ENCODE measurements at regions not wholly inside any gene's neighbourhood (a gene's known extent, or its start where the extent isn't known, plus 50 kb on each side); places are given as distances from the start of the nearest gene placed in this dataset.

GRCh38 chr15:95286352-95286880 is 1044.1 kb upstream of the NR2F2 start:
- Mint-ChIP-seq H3K4me3 (ENCODE audit: unreplicated experiment) (no peak overlapping the region), H3K4me1 (ENCODE audit: low read depth, unreplicated experiment) (peaks cover 2% of the 10 kb centered on the region), H3K36me3 (ENCODE audit: unreplicated experiment) (no peaks in the 10 kb centered on the region), H3K27me3 (ENCODE audit: unreplicated experiment) (peaks cover 3% of the 10 kb centered on the region), H3K27ac (ENCODE audit: unreplicated experiment) (no peak overlapping the region), H3K9me3 (ENCODE audit: unreplicated experiment) (no peaks in the 10 kb centered on the region)
- no peak for DNase-seq
- no peak for TF ChIP-seq CTCF (IDR thresholded peaks at IDR 0.05; ENCODE audit: partially characterized antibody, unreplicated experiment)

- H3K27me3 Mint-ChIP-seq (ENCODE audit: unreplicated experiment): no peaks in the 10 kb centered on the region
- H3K4me1 Mint-ChIP-seq (ENCODE audit: low read depth, unreplicated experiment): peaks cover 2% of the 10 kb centered on the region
- H3K4me3 Mint-ChIP-seq (ENCODE audit: unreplicated experiment): no peak overlapping the region
- H3K9me3 Mint-ChIP-seq (ENCODE audit: unreplicated experiment): no peaks in the 10 kb centered on the region
- no peaks in the 10 kb centered on the region for H3K36me3 Mint-ChIP-seq (ENCODE audit: unreplicated experiment)
- no peak for TF ChIP-seq CTCF (IDR thresholded peaks at IDR 0.05; ENCODE audit: partially characterized antibody, unreplicated experiment)
- no peak for DNase-seq
- no peak overlapping the region for H3K27ac Mint-ChIP-seq (ENCODE audit: unreplicated experiment)
Observed at GRCh38 chr15:95287720-95288103, 1042.8 kb upstream of the NR2F2 start.

- Mint-ChIP-seq H3K27me3 (ENCODE audit: unreplicated experiment) (no peaks in the 10 kb centered on the region), H3K4me1 (ENCODE audit: low read depth, unreplicated experiment) (peaks cover 5% of the 10 kb centered on the region), H3K4me3 (ENCODE audit: unreplicated experiment) (no peak overlapping the region), H3K9me3 (ENCODE audit: unreplicated experiment) (no peaks in the 10 kb centered on the region), H3K27ac (ENCODE audit: unreplicated experiment) (no peak overlapping the region), H3K36me3 (ENCODE audit: unreplicated experiment) (no peaks in the 10 kb centered on the region)
- DNase-seq: no peak
- TF ChIP-seq CTCF (IDR thresholded peaks at IDR 0.05; ENCODE audit: partially characterized antibody, unreplicated experiment): no peak
Observed at GRCh38 chr15:95288626-95289025, 1041.9 kb upstream of the NR2F2 start.

- H3K4me1 Mint-ChIP-seq (ENCODE audit: low read depth, unreplicated experiment): peaks cover 8% of the 10 kb centered on the region
- no peak for TF ChIP-seq CTCF (IDR thresholded peaks at IDR 0.05; ENCODE audit: partially characterized antibody, unreplicated experiment)
- no peaks in the 10 kb centered on the region for H3K9me3 Mint-ChIP-seq (ENCODE audit: unreplicated experiment)
- H3K36me3 Mint-ChIP-seq (ENCODE audit: unreplicated experiment): no peaks in the 10 kb centered on the region
- H3K27ac Mint-ChIP-seq (ENCODE audit: unreplicated experiment): no peak overlapping the region
- DNase-seq: no peak
- H3K27me3 Mint-ChIP-seq (ENCODE audit: unreplicated experiment): peaks cover 3% of the 10 kb centered on the region
- no peak overlapping the region for H3K4me3 Mint-ChIP-seq (ENCODE audit: unreplicated experiment)
Observed at GRCh38 chr15:95290176-95290974, 1040.1 kb upstream of the NR2F2 start.

GRCh38 chr15:95291898-95292472 is 1038.5 kb upstream of the NR2F2 start:
- DNase-seq: no peak
- H3K36me3 Mint-ChIP-seq (ENCODE audit: unreplicated experiment): no peaks in the 10 kb centered on the region
- no peak overlapping the region for H3K27ac Mint-ChIP-seq (ENCODE audit: unreplicated experiment)
- H3K9me3 Mint-ChIP-seq (ENCODE audit: unreplicated experiment): no peaks in the 10 kb centered on the region
- H3K4me3 Mint-ChIP-seq (ENCODE audit: unreplicated experiment): no peak overlapping the region
- H3K27me3 Mint-ChIP-seq (ENCODE audit: unreplicated experiment): peaks cover 3% of the 10 kb centered on the region
- peak; percentile 91 for TF ChIP-seq CTCF (IDR thresholded peaks at IDR 0.05; ENCODE audit: partially characterized antibody, unreplicated experiment)
- H3K4me1 Mint-ChIP-seq (ENCODE audit: low read depth, unreplicated experiment): peaks cover 10% of the 10 kb centered on the region

Measured in glutamatergic neuron (in vitro differentiated cells).